Chondrocyte (in vitro differentiated cells): ENCODE measurements at regions not wholly inside any gene's neighbourhood (a gene's known extent, or its start where the extent isn't known, plus 50 kb on each side); places are given as distances from the start of the nearest gene placed in this dataset.

Experiments
- DNase-seq: peaks from one replicate; pipeline ENCODE4 v3.0.0; 2021; ENCODE audit warnings: mixed read lengths, low spot score
- H3K27ac Mint-ChIP-seq: one replicate; pipeline ENCODE4 v1.8.0; 2021; ENCODE audit warnings: mild to moderate bottlenecking, moderate library complexity, mixed read lengths; ENCODE audit not compliant: unreplicated experiment
- H3K27me3 Mint-ChIP-seq: 2 replicates; pipeline ENCODE4 v1.8.0; 2021; ENCODE audit warnings: low read depth, mixed read lengths
- H3K36me3 Mint-ChIP-seq: 2 replicates; pipeline ENCODE4 v1.8.0; 2021; ENCODE audit warnings: low read depth, mixed read lengths
- H3K4me1 Mint-ChIP-seq: 2 replicates; pipeline ENCODE4 v1.8.0; 2021; ENCODE audit warnings: low read depth, mild to moderate bottlenecking, mixed read lengths
- H3K4me3 Mint-ChIP-seq: one replicate; pipeline ENCODE4 v1.8.0; 2021; ENCODE audit warnings: mild to moderate bottlenecking, moderate library complexity, mixed read lengths; ENCODE audit not compliant: unreplicated experiment
- H3K9me3 Mint-ChIP-seq: 2 replicates; pipeline ENCODE4 v1.8.0; 2021; ENCODE audit warnings: low read depth, mixed read lengths
- CTCF ChIP-seq: fragments of 200-600 bp; sonication (generic); IDR thresholded peaks from 2 replicates; pipeline ENCODE4 v1.5.0; 2021; ENCODE audit warnings: antibody characterized with exemption, mild to moderate bottlenecking, moderate library complexity

- H3K4me3 Mint-ChIP-seq, result no peak overlapping the region
- no peaks in the 10 kb centered on the region for H3K36me3 Mint-ChIP-seq
- H3K27ac Mint-ChIP-seq, result no peak overlapping the region
- no peak for DNase-seq
- no peak for TF ChIP-seq CTCF
- H3K9me3 Mint-ChIP-seq, result no peaks in the 10 kb centered on the region
- no peaks in the 10 kb centered on the region for H3K27me3 Mint-ChIP-seq
- peaks cover 65% of the 10 kb centered on the region for H3K4me1 Mint-ChIP-seq
These were observed 106.2 kb downstream of the TMCO5A start for GRCh38 chr15:38040615-38041014.

- no peak overlapping the region for H3K4me3 Mint-ChIP-seq
- H3K4me1 Mint-ChIP-seq, result peaks cover 61% of the 10 kb centered on the region
- DNase-seq, result no peak
- no peak for TF ChIP-seq CTCF
- H3K9me3 Mint-ChIP-seq, result no peaks in the 10 kb centered on the region
- H3K27me3 Mint-ChIP-seq, result no peaks in the 10 kb centered on the region
- H3K36me3 Mint-ChIP-seq, result no peaks in the 10 kb centered on the region
- H3K27ac Mint-ChIP-seq, result peak overlapping the region; percentile 55
These were observed 107.1 kb downstream of the TMCO5A start for GRCh38 chr15:38041576-38041975.

- H3K36me3 Mint-ChIP-seq, result no peaks in the 10 kb centered on the region
- H3K27ac Mint-ChIP-seq, result peak overlapping the region; percentile 37
- DNase-seq, result no peak
- TF ChIP-seq CTCF, result no peak
- H3K4me1 Mint-ChIP-seq, result peaks cover 59% of the 10 kb centered on the region
- H3K27me3 Mint-ChIP-seq, result no peaks in the 10 kb centered on the region
- H3K9me3 Mint-ChIP-seq, result no peaks in the 10 kb centered on the region
- no peak overlapping the region for H3K4me3 Mint-ChIP-seq
These were observed 107.8 kb downstream of the TMCO5A start for GRCh38 chr15:38042211-38042610.

- no peaks in the 10 kb centered on the region for H3K27me3 Mint-ChIP-seq
- peak overlapping the region; percentile 18 for H3K27ac Mint-ChIP-seq
- no peaks in the 10 kb centered on the region for H3K36me3 Mint-ChIP-seq
- H3K4me3 Mint-ChIP-seq, result no peak overlapping the region
- H3K9me3 Mint-ChIP-seq, result no peaks in the 10 kb centered on the region
- H3K4me1 Mint-ChIP-seq, result peaks cover 57% of the 10 kb centered on the region
- TF ChIP-seq CTCF, result no peak
- no peak for DNase-seq
These were observed 108.4 kb downstream of the TMCO5A start for GRCh38 chr15:38042707-38043445.

- no peaks in the 10 kb centered on the region for H3K36me3 Mint-ChIP-seq
- peaks cover 47% of the 10 kb centered on the region for H3K4me1 Mint-ChIP-seq
- H3K9me3 Mint-ChIP-seq, result no peaks in the 10 kb centered on the region
- H3K27ac Mint-ChIP-seq, result no peak overlapping the region
- no peak for DNase-seq
- no peak overlapping the region for H3K4me3 Mint-ChIP-seq
- H3K27me3 Mint-ChIP-seq, result no peaks in the 10 kb centered on the region
- TF ChIP-seq CTCF, result no peak
These were observed 112.0 kb downstream of the TMCO5A start for GRCh38 chr15:38046257-38047051.
